Stimulated activated CD8-positive, alpha-beta memory T cell treated with anti-CD3 and anti-CD28 coated beads, Interleukin-12 subunit alpha, Interleukin-12 subunit beta, amount 100 ng/mL, for 24 hours (primary cell): ENCODE measurements at regions not wholly inside any gene's neighbourhood (a gene's known extent, or its start where the extent isn't known, plus 50 kb on each side); places are given as distances from the start of the nearest gene placed in this dataset.

Source experiments
- DNase-seq: peaks from one replicate; pipeline ENCODE4 v3.0.0-alpha.2; 2020; ENCODE audit errors: extremely low read depth

GRCh38 chr7:34596887-34597286 lies 61.1 kb upstream of the NPSR1 start:
- no peak for DNase-seq

GRCh38 chr7:34603711-34604444 lies 54.1 kb upstream of the NPSR1 start:
- DNase-seq: no peak
